ENCODE measurements at regions not wholly inside any gene's neighbourhood (a gene's known extent, or its start where the extent isn't known, plus 50 kb on each side); places are given as distances from the start of the nearest gene placed in this dataset.

GRCh38 chr11:121743285-121743684 lies 290.5 kb upstream of the SORL1-AS1 start:
- DNase-seq (ENCODE audit: extremely low read depth, low read depth) = no peak
- no peak for TF ChIP-seq CTCF (IDR thresholded peaks at IDR 0.05; ENCODE audit: low read depth, low read length, missing control alignments)
- H3K4me3 ChIP-seq (replicated peaks; ENCODE audit: low read depth, low read length) = no peak overlapping the region

GRCh38 chr11:121741761-121742361 lies 289.1 kb upstream of the SORL1-AS1 start:
- H3K4me3 ChIP-seq (replicated peaks; ENCODE audit: low read depth, low read length) = no peak overlapping the region
- no peak for TF ChIP-seq CTCF (IDR thresholded peaks at IDR 0.05; ENCODE audit: low read depth, low read length, missing control alignments)
- no peak for DNase-seq (ENCODE audit: extremely low read depth, low read depth)

GRCh38 chr11:121741351-121741760 lies 288.6 kb upstream of the SORL1-AS1 start:
- H3K4me3 ChIP-seq (replicated peaks; ENCODE audit: low read depth, low read length) = no peak overlapping the region
- no peak for DNase-seq (ENCODE audit: extremely low read depth, low read depth)
- TF ChIP-seq CTCF (IDR thresholded peaks at IDR 0.05; ENCODE audit: low read depth, low read length, missing control alignments) = no peak

- H3K4me3 ChIP-seq (replicated peaks; ENCODE audit: low read depth, low read length) = no peak overlapping the region
- no peak for TF ChIP-seq CTCF (IDR thresholded peaks at IDR 0.05; ENCODE audit: low read depth, low read length, missing control alignments)
- DNase-seq (ENCODE audit: extremely low read depth, low read depth) = no peak
Measured at GRCh38 chr11:121740902-121741301, 288.1 kb upstream of the SORL1-AS1 start.

GRCh38 chr11:121733858-121734257 lies 281.1 kb upstream of the SORL1-AS1 start:
- no peak overlapping the region for H3K4me3 ChIP-seq (replicated peaks; ENCODE audit: low read depth, low read length)
- DNase-seq (ENCODE audit: extremely low read depth, low read depth) = no peak
- no peak for TF ChIP-seq CTCF (IDR thresholded peaks at IDR 0.05; ENCODE audit: low read depth, low read length, missing control alignments)

- H3K4me3 ChIP-seq (replicated peaks; ENCODE audit: low read depth, low read length) = no peak overlapping the region
- no peak for TF ChIP-seq CTCF (IDR thresholded peaks at IDR 0.05; ENCODE audit: low read depth, low read length, missing control alignments)
- no peak for DNase-seq (ENCODE audit: extremely low read depth, low read depth)
Measured at GRCh38 chr11:121727942-121728341, 275.2 kb upstream of the SORL1-AS1 start.

- no peak for TF ChIP-seq CTCF (IDR thresholded peaks at IDR 0.05; ENCODE audit: low read depth, low read length, missing control alignments)
- H3K4me3 ChIP-seq (replicated peaks; ENCODE audit: low read depth, low read length) = peak overlapping the region; percentile 36
- DNase-seq (ENCODE audit: extremely low read depth, low read depth) = no peak
Measured at GRCh38 chr11:121723246-121723741, 270.5 kb upstream of the SORL1-AS1 start.

All from HFF-Myc (cell line).